ENCODE measurements at regions not wholly inside any gene's neighbourhood (a gene's known extent, or its start where the extent isn't known, plus 50 kb on each side); places are given as distances from the start of the nearest gene placed in this dataset.
"Not testable (repeated sequence)": the region's sequence is repeated elsewhere in the genome, so short reads cannot be mapped to it uniquely, and the experiment has no call there.

GRCh38 chr9:64130325-64130724, 1154.7 kb downstream of the FOXD4L5 start:
- not testable (repeated sequence) for DNase-seq

GRCh38 chr9:64128572-64128971, 1156.4 kb downstream of the FOXD4L5 start:
- no peak for DNase-seq

GRCh38 chr9:64121602-64122001, 1163.4 kb downstream of the FOXD4L5 start:
- not testable (repeated sequence) for DNase-seq

- not testable (repeated sequence) for DNase-seq
These were observed 1167.7 kb downstream of the FOXD4L5 start for GRCh38 chr9:64117329-64117728.

- not testable (repeated sequence) for DNase-seq
These were observed 1177.1 kb downstream of the FOXD4L5 start for GRCh38 chr9:64107867-64108266.

GRCh38 chr9:64107211-64107610, 1177.8 kb downstream of the FOXD4L5 start:
- DNase-seq, result not testable (repeated sequence)

GRCh38 chr9:64105193-64105592, 1179.8 kb downstream of the FOXD4L5 start:
- not testable (repeated sequence) for DNase-seq

- DNase-seq, result not testable (repeated sequence)
These were observed 1183.5 kb downstream of the FOXD4L5 start for GRCh38 chr9:64101504-64101903.

- DNase-seq, result not testable (repeated sequence)
These were observed 1184.3 kb downstream of the FOXD4L5 start for GRCh38 chr9:64100571-64101155.

- not testable (repeated sequence) for DNase-seq
These were observed 1199.0 kb downstream of the FOXD4L5 start for GRCh38 chr9:64085998-64086397.

GRCh38 chr9:64071358-64072253, 1213.4 kb downstream of the FOXD4L5 start:
- DNase-seq, result not testable (repeated sequence)

- not testable (repeated sequence) for DNase-seq
These were observed 1214.2 kb downstream of the FOXD4L5 start for GRCh38 chr9:64070611-64071357.

GRCh38 chr9:64070083-64070482, 1214.9 kb downstream of the FOXD4L5 start:
- not testable (repeated sequence) for DNase-seq

- DNase-seq, result no peak
These were observed 1218.2 kb downstream of the FOXD4L5 start for GRCh38 chr9:64066736-64067368.

- no peak for DNase-seq
These were observed 1223.9 kb downstream of the FOXD4L5 start for GRCh38 chr9:64061013-64061627.

GRCh38 chr9:64058070-64058469, 1226.9 kb downstream of the FOXD4L5 start:
- not testable (repeated sequence) for DNase-seq

- DNase-seq, result no peak
These were observed 1227.5 kb downstream of the FOXD4L5 start for GRCh38 chr9:64057553-64057952.

- not testable (repeated sequence) for DNase-seq
These were observed 1256.1 kb downstream of the FOXD4L5 start for GRCh38 chr9:64028925-64029324.

- DNase-seq, result not testable (repeated sequence)
These were observed 1264.1 kb downstream of the FOXD4L5 start for GRCh38 chr9:64020696-64021491.

- DNase-seq, result not testable (repeated sequence)
These were observed 1267.3 kb downstream of the FOXD4L5 start for GRCh38 chr9:64017666-64018065.

- peak in 2 of 4 experiments; percentile 2 to 5 for DNase-seq
These were observed 1268.1 kb downstream of the FOXD4L5 start for GRCh38 chr9:64016845-64017406.
